Limb (tissue), 2 donors: ENCODE measurements at regions not wholly inside any gene's neighbourhood (a gene's known extent, or its start where the extent isn't known, plus 50 kb on each side); places are given as distances from the start of the nearest gene placed in this dataset.

ENCODE experiments used
- DNase-seq, 2 donors: peaks; one replicate each; pipeline ENCODE4 v3.0.0-alpha.2; 2016; ENCODE audit errors: extremely low spot score in 2 of 2

GRCh38 chr7:40959955-40960354 is 742.9 kb downstream of the INHBA start:
- no peak for DNase-seq

- DNase-seq = no peak
Observed at GRCh38 chr7:40948239-40948638, 754.7 kb downstream of the INHBA start.

GRCh38 chr7:40947566-40947965 is 755.3 kb downstream of the INHBA start:
- DNase-seq = no peak

GRCh38 chr7:40946549-40946948 is 756.3 kb downstream of the INHBA start:
- no peak for DNase-seq

- no peak for DNase-seq
Observed at GRCh38 chr7:40945788-40946187, 757.1 kb downstream of the INHBA start.

DNA sequence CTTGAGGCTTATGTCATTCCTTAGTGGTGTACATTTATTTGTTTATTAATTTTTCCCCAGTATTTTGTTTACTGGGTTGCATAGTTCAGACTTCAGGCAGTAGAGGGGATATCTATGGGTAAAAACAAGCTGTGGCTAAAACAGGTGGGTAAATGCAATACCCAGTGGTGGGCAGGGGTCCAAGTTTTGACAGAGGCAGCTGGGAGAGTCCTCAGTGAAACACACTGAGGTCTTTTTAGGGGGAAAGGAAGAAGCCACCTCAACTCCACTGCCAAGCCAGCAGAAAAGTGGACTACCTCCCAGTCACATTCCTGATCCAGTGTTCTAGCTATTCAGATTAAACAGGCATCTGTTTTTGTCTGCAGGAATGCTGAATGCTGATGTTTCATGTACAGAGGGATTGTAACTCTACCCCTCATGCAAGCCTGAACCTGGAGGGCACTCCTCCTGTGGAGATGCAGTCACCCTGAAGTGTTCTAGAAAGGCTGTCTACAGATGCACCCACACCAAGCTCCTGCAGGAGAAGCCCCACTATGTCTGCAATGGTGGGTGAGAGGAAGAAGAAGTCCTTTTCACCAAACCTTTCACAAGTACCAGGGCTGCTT is 757.8 kb downstream of the INHBA start:
- no peak for DNase-seq

- no peak for DNase-seq
Observed at GRCh38 chr7:40937879-40938278, 765.0 kb downstream of the INHBA start.

GRCh38 chr7:40935435-40935834 is 767.5 kb downstream of the INHBA start:
- no peak for DNase-seq

GRCh38 chr7:40923626-40924025 is 779.3 kb downstream of the INHBA start:
- DNase-seq = no peak

DNA sequence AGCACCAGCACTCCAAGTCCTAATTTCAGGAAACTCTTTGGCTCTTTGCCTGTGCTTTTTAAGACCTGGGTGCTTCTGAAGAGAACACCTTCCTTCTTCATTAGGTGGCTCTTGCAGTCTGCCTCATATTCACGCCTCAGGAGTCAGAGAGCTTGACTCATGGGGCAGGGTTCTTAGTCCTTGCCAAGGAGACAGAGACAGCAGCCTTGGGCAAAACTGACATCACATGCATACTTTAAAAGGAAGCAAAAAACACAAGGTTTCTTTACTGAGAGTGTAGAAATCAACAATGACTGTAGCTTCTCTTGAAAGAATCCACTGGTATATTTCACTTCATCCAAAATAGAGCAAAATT is 780.6 kb downstream of the INHBA start:
- DNase-seq = no peak

- DNase-seq = no peak
Observed at GRCh38 chr7:40921589-40922315, 781.1 kb downstream of the INHBA start.

GRCh38 chr7:40918701-40919271 is 784.0 kb downstream of the SUGCT start:
- DNase-seq = no peak

- DNase-seq = no peak
Observed at GRCh38 chr7:40916813-40917212, 782.0 kb downstream of the SUGCT start.

DNA sequence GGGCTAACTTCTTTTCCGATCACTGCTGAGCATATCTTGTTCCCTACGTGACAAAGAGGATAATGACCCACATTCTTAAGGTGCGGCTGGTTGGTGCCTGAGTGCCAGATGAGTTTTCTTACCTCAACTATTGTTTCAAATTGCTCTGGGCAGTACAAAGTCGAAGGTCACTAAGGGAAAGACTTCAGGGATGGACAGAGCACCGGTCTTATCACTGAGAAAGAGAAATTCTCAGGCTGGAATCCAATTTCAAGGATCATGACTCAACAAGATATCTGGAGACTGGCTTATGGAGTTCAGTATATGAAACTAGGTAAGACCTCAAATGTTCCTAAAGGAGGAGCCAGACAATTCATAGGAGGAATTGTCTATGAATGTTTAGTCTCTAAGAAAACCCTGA is 780.3 kb downstream of the SUGCT start:
- no peak for DNase-seq
